GM18520 (cell line): ENCODE measurements at regions not wholly inside any gene's neighbourhood (a gene's known extent, or its start where the extent isn't known, plus 50 kb on each side); places are given as distances from the start of the nearest gene placed in this dataset.
"Not testable (repeated sequence)": the region's sequence is repeated elsewhere in the genome, so short reads cannot be mapped to it uniquely, and the experiment has no call there.

Experiments
- ATAC-seq: cut with Tn5 transposase; IDR thresholded peaks from one replicate; pipeline ENCODE4 v1.9.1; 2021; ENCODE audit not compliant: unreplicated experiment

GRCh38 chr1:99361406-99361805 lies 97.1 kb downstream of the PLPPR4 start:
- no peak for ATAC-seq

GRCh38 chr1:99363531-99363930 lies 99.2 kb downstream of the PLPPR4 start:
- no peak for ATAC-seq

- no peak for ATAC-seq
Observed at GRCh38 chr1:99365141-99365540, 100.8 kb downstream of the PLPPR4 start.

- no peak for ATAC-seq
Observed at GRCh38 chr1:99365545-99365944, 101.3 kb downstream of the PLPPR4 start.

- ATAC-seq: no peak
Observed at GRCh38 chr1:99369154-99369553, 104.9 kb downstream of the PLPPR4 start.

- ATAC-seq: no peak
Observed at GRCh38 chr1:99370476-99370875, 106.2 kb downstream of the PLPPR4 start.

- ATAC-seq: no peak
Observed at GRCh38 chr1:99371413-99371812, 107.1 kb downstream of the PLPPR4 start.

GRCh38 chr1:99374109-99374508 lies 109.8 kb downstream of the PLPPR4 start:
- no peak for ATAC-seq

GRCh38 chr1:99374693-99375092 lies 110.4 kb downstream of the PLPPR4 start:
- ATAC-seq: not testable (repeated sequence)

- no peak for ATAC-seq
Observed at GRCh38 chr1:99384021-99384420, 119.7 kb downstream of the PLPPR4 start.

GRCh38 chr1:99385852-99386251 lies 121.6 kb downstream of the PLPPR4 start:
- ATAC-seq: no peak

GRCh38 chr1:99396389-99396788 lies 132.1 kb downstream of the PLPPR4 start:
- no peak for ATAC-seq

GRCh38 chr1:99397029-99397428 lies 132.7 kb downstream of the PLPPR4 start:
- no peak for ATAC-seq

GRCh38 chr1:99397863-99398262 lies 133.6 kb downstream of the PLPPR4 start:
- no peak for ATAC-seq

GRCh38 chr1:99401556-99401955 lies 137.3 kb downstream of the PLPPR4 start:
- not testable (repeated sequence) for ATAC-seq

GRCh38 chr1:99404399-99404798 lies 140.1 kb downstream of the PLPPR4 start:
- not testable (repeated sequence) for ATAC-seq

- ATAC-seq: not testable (repeated sequence)
Observed at GRCh38 chr1:99405325-99405724, 141.0 kb downstream of the PLPPR4 start.

GRCh38 chr1:99407018-99407417 lies 142.7 kb downstream of the PLPPR4 start:
- ATAC-seq: no peak

GRCh38 chr1:99424087-99424486 lies 159.8 kb downstream of the PLPPR4 start:
- ATAC-seq: no peak

- no peak for ATAC-seq
Observed at GRCh38 chr1:99429754-99430153, 165.5 kb downstream of the PLPPR4 start.

GRCh38 chr1:99438656-99439230 lies 174.5 kb downstream of the PLPPR4 start:
- no peak for ATAC-seq

- ATAC-seq: no peak
Observed at GRCh38 chr1:99439433-99440075, 175.3 kb downstream of the PLPPR4 start.
